K562 (cell line): ENCODE measurements at regions not wholly inside any gene's neighbourhood (a gene's known extent, or its start where the extent isn't known, plus 50 kb on each side); places are given as distances from the start of the nearest gene placed in this dataset.

Experiments used
- DPF2 ChIP-seq: fragments of 450-650 bp; IDR thresholded peaks from 2 replicates; pipeline ENCODE4 v1.6.1; 2016
- FOSL1 ChIP-seq: fragments of 200-800 bp; sonication (Bioruptor generic); conservative IDR thresholded peaks from 2 replicates; pipeline ENCODE4 v1.6.1; 2016; ENCODE audit warnings: missing genetic modification characterization, missing compliant biosample characterization
- HNRNPLL ChIP-seq: fragments of 200-400 bp; formaldehyde crosslinking; IDR thresholded peaks from 2 replicates; pipeline ENCODE4 v1.6.1; 2017; ENCODE audit warnings: low read length, low read depth, mild to moderate bottlenecking; ENCODE audit not compliant: poor library complexity, severe bottlenecking
- NONO ChIP-seq, 2 experiments: fragments of 200-400 bp in 1 of 2; fragments of 450-650 bp in 1 of 2; formaldehyde crosslinking in 1 of 2; IDR thresholded peaks; 2 replicates each; pipeline ENCODE4 v1.6.1; 2017; ENCODE audit warnings: low read depth in 2 of 2, mild to moderate bottlenecking in 2 of 2, moderate library complexity in 2 of 2, low read length in 1 of 2
- SAFB2 ChIP-seq: fragments of 200-400 bp; formaldehyde crosslinking; IDR thresholded peaks from 2 replicates; pipeline ENCODE4 v1.6.1; 2018; ENCODE audit warnings: borderline replicate concordance, low read length, low read depth, moderate library complexity; ENCODE audit not compliant: severe bottlenecking
- SAP30 ChIP-seq: fragments of 200-600 bp; sonication (generic); IDR thresholded peaks from 2 replicates; pipeline ENCODE4 v1.6.1; 2012; ENCODE audit warnings: borderline replicate concordance, low read depth, mild to moderate bottlenecking, moderate library complexity, low read length, control low read depth, inconsistent platforms; ENCODE audit not compliant: insufficient read depth, poor library complexity, severe bottlenecking
- TAF7 ChIP-seq: fragments of 450-650 bp; IDR thresholded peaks from 2 replicates; pipeline ENCODE4 v1.6.1; 2016; ENCODE audit warnings: missing genetic modification characterization, missing compliant biosample characterization
- TCF7L2 ChIP-seq: fragments of 150-350 bp; IDR thresholded peaks from 2 replicates; pipeline ENCODE4 v1.6.1; 2016; ENCODE audit warnings: low read depth, mild to moderate bottlenecking, low read length, moderate library complexity
- ZNF224 ChIP-seq: sonication (generic); formaldehyde crosslinking; IDR thresholded peaks from 2 replicates; pipeline ENCODE4 v1.8.0; 2022; ENCODE audit warnings: mild to moderate bottlenecking, missing genetic modification reagents
- ZNF354B ChIP-seq: fragments of 250-450 bp; sonication (Bioruptor Pico); IDR thresholded peaks from 2 replicates; pipeline ENCODE4 v1.4.0; 2020
- ZNF395 ChIP-seq: fragments of 200-800 bp; sonication (Bioruptor generic); IDR thresholded peaks from 2 replicates; pipeline ENCODE4 v1.6.1; 2017; ENCODE audit warnings: missing genetic modification characterization, missing compliant biosample characterization
- ZNF431 ChIP-seq: sonication (generic); formaldehyde crosslinking; IDR thresholded peaks from 2 replicates; pipeline ENCODE4 v1.8.0; 2022; ENCODE audit warnings: mild to moderate bottlenecking, missing genetic modification reagents
- ZNF444 ChIP-seq: fragments of 250-450 bp; sonication (Bioruptor Pico); IDR thresholded peaks from 2 replicates; pipeline ENCODE4 v1.4.0; 2020; ENCODE audit warnings: mild to moderate bottlenecking, moderate library complexity
- ZNF609 ChIP-seq: sonication (generic); formaldehyde crosslinking; IDR thresholded peaks from 2 replicates; pipeline ENCODE4 v1.8.1; 2023; ENCODE audit warnings: missing genetic modification reagents, mild to moderate bottlenecking, borderline replicate concordance
- TF ChIP-seq, protein P1 (sequence below): fragments of 200-800 bp; sonication (Bioruptor generic); IDR thresholded peaks from 2 replicates; pipeline ENCODE4 v1.6.1; 2016; ENCODE audit warnings: missing genetic modification characterization, missing compliant biosample characterization

DNA sequence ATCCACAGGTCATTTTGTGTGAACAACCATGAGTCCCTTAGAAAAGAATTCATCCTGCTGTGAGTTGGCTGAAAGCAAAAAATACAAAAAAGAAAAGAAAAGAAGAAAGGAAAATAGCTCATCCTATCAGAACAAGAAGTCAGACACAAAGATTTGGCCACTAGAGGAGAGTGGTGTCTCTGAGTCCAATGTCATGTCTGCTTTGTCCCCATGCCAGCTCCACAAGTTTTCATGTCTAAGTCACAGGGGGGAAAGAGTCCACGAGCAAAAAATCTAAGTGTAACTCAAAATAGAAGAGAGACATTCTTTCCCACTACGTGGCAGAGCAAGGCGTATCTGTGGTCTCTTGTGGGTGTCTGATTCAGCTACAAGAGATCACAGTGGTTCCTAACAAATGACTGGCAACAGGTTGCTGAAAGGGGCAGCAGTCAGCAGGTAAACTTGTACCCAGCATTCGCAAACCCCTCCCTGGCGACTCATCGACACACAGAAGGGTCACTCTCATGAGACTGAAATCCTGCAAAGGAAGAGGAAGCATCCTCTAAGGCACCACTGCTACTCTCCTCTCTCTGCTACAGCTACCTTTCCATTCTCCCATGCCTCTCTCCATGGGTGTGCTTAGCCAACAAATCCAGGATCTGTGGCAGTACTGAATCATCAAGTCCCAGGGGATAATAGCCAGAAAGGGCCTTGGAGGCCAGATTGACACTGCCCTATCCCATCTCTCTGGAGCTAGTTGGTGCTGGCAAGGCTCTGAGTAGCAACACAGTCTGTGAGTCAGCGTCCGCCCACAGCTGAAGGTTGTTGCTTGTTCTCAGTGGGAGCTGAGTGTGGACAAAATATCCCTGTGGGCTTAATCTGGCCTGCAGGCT, 123.0 kb upstream of the SLC39A10 start (continued):
- TF ChIP-seq FOSL1 (peak; percentile 48), ZNF431 (no peak), ZNF395 (0 out of 2 replicates have a peak, but pooled peaks have one; percentile 15), TAF7 (tag) (no peak), HNRNPLL (no peak), ZNF354B (CRISPR knock-in tag) (no peak), ZNF444 (no peak), TCF7L2 (no peak), ZNF609 (CRISPR knock-in tag) (no peak), SAFB2 (no peak), NONO (IDR thresholded peaks at IDR 0.05; ENCODE audit: low read depth in 2 of 2, low read length in 1 of 2) (no peak), DPF2 (peak; percentile 38; the same call in 1 of the 2 replicates), ZNF224 (no peak), SAP30 (no peak)
- TF ChIP-seq, protein P1, sequence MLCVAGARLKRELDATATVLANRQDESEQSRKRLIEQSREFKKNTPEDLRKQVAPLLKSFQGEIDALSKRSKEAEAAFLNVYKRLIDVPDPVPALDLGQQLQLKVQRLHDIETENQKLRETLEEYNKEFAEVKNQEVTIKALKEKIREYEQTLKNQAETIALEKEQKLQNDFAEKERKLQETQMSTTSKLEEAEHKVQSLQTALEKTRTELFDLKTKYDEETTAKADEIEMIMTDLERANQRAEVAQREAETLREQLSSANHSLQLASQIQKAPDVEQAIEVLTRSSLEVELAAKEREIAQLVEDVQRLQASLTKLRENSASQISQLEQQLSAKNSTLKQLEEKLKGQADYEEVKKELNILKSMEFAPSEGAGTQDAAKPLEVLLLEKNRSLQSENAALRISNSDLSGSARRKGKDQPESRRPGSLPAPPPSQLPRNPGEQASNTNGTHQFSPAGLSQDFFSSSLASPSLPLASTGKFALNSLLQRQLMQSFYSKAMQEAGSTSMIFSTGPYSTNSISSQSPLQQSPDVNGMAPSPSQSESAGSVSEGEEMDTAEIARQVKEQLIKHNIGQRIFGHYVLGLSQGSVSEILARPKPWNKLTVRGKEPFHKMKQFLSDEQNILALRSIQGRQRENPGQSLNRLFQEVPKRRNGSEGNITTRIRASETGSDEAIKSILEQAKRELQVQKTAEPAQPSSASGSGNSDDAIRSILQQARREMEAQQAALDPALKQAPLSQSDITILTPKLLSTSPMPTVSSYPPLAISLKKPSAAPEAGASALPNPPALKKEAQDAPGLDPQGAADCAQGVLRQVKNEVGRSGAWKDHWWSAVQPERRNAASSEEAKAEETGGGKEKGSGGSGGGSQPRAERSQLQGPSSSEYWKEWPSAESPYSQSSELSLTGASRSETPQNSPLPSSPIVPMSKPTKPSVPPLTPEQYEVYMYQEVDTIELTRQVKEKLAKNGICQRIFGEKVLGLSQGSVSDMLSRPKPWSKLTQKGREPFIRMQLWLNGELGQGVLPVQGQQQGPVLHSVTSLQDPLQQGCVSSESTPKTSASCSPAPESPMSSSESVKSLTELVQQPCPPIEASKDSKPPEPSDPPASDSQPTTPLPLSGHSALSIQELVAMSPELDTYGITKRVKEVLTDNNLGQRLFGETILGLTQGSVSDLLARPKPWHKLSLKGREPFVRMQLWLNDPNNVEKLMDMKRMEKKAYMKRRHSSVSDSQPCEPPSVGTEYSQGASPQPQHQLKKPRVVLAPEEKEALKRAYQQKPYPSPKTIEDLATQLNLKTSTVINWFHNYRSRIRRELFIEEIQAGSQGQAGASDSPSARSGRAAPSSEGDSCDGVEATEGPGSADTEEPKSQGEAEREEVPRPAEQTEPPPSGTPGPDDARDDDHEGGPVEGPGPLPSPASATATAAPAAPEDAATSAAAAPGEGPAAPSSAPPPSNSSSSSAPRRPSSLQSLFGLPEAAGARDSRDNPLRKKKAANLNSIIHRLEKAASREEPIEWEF: no peak
